ENCODE measurements at regions not wholly inside any gene's neighbourhood (a gene's known extent, or its start where the extent isn't known, plus 50 kb on each side); places are given as distances from the start of the nearest gene placed in this dataset.

DNA sequence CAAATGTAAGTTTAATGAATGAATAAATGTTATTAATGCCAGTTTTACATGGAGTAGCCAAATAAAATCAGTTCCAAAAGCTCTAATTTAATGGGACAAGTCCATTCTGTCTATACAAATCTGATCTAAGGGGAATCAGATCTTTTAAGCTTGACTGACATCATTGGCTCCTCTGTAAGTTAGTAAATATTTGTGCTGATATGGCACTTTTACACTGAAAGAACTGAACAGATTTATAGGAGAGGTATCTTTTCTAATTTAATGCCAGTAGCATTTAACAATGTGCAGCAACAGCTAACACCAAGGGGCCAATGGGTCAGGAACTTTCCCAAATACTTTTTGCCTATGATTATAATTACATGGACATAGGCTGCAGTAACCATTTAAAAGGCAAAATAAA lies 832.3 kb downstream of the PCDH17 start:
- DNase-seq, result no peak
- Histone ChIP-seq H3K27me3 (no peaks in the 10 kb centered on the region), H3K27ac (no peak overlapping the region), H3K9me3 (no peaks in the 10 kb centered on the region), H3K36me3 (no peaks in the 10 kb centered on the region), H3K4me1 (no peaks in the 10 kb centered on the region), H3K4me3 (no peak overlapping the region)
- intact Hi-C loops (cut with DNase I; ENCODE audit: low total_unique reads), result no loop called here
- TF ChIP-seq, protein P1, sequence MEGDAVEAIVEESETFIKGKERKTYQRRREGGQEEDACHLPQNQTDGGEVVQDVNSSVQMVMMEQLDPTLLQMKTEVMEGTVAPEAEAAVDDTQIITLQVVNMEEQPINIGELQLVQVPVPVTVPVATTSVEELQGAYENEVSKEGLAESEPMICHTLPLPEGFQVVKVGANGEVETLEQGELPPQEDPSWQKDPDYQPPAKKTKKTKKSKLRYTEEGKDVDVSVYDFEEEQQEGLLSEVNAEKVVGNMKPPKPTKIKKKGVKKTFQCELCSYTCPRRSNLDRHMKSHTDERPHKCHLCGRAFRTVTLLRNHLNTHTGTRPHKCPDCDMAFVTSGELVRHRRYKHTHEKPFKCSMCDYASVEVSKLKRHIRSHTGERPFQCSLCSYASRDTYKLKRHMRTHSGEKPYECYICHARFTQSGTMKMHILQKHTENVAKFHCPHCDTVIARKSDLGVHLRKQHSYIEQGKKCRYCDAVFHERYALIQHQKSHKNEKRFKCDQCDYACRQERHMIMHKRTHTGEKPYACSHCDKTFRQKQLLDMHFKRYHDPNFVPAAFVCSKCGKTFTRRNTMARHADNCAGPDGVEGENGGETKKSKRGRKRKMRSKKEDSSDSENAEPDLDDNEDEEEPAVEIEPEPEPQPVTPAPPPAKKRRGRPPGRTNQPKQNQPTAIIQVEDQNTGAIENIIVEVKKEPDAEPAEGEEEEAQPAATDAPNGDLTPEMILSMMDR (IDR thresholded peaks at IDR 0.05), result no peak
- no peak for TF ChIP-seq POLR2A (IDR thresholded peaks at IDR 0.05)

DNA sequence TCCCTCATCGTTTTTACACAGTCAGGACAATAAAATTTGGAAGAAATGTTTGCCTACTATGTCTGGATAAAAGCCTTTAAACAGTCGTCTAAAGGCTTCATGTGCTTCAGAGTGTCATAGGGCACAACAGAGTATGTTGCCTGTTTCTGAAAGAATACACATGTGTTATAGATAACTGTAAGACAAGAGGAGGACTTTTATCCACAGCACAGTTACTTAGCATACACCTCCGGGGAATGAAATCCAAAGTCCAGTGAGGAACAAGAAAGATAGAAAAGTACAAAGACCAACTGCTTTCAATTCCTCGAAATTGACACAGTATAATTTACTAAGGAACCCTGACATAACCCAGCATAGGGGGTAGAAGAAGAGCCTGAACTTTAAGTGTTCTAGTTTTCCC lies 835.6 kb downstream of the PCDH17 start:
- intact Hi-C loops (cut with DNase I; ENCODE audit: low total_unique reads), result no loop called here
- no peak for TF ChIP-seq POLR2A (IDR thresholded peaks at IDR 0.05)
- TF ChIP-seq, protein P1 (IDR thresholded peaks at IDR 0.05), result no peak
- H3K4me1 ChIP-seq, result no peaks in the 10 kb centered on the region
- no peak for DNase-seq
- H3K4me3 ChIP-seq, result no peak overlapping the region
- H3K27ac ChIP-seq, result no peak overlapping the region
- H3K9me3 ChIP-seq, result no peaks in the 10 kb centered on the region
- no peaks in the 10 kb centered on the region for H3K36me3 ChIP-seq
- no peaks in the 10 kb centered on the region for H3K27me3 ChIP-seq

DNA sequence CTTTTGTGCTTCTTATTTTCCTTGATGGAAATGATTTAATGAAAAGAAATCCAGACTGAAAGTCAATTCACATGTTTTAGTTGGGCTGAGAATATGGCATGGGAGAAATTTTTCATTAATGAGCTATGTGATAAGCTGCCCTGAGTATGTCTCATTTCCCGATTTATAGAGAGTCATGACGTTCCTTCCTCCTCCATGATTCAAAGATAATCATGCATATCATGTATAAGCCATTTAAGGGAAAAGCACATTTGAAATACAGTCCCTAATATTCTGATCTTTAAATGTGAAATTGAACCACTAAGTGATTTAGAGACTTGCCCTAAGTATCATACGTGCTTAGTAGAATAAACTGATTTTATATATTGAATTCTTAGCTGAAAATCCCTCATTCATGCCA lies 840.9 kb downstream of the PCDH17 start:
- Histone ChIP-seq H3K4me1 (no peaks in the 10 kb centered on the region), H3K27ac (no peak overlapping the region), H3K27me3 (no peaks in the 10 kb centered on the region), H3K4me3 (no peak overlapping the region), H3K36me3 (no peaks in the 10 kb centered on the region), H3K9me3 (no peaks in the 10 kb centered on the region)
- TF ChIP-seq, protein P1 (IDR thresholded peaks at IDR 0.05), result no peak
- TF ChIP-seq POLR2A (IDR thresholded peaks at IDR 0.05), result no peak
- intact Hi-C loops (cut with DNase I; ENCODE audit: low total_unique reads), result no loop called here
- no peak for DNase-seq

DNA sequence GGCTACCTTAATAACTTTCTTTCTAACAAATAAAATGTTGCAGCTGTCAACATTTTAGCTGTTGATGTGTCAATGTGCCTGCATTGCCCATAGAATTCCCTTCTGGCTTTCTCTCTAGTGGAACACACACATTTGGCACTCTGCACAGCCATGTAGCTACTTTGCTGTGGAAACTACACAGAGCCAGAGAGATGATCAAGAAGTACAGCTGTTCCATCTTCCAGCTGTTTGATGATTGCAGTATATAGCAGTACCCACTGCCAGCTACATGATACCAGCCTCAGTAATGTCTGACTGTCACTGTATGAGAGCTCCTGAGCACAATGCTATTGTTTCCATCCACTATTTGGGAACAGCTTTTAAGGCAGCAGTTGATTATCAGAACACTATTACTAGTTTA lies 843.0 kb downstream of the PCDH17 start:
- no peaks in the 10 kb centered on the region for H3K4me1 ChIP-seq
- intact Hi-C loops (cut with DNase I; ENCODE audit: low total_unique reads), result no loop called here
- no peak overlapping the region for H3K4me3 ChIP-seq
- DNase-seq, result no peak
- H3K9me3 ChIP-seq, result no peaks in the 10 kb centered on the region
- H3K27ac ChIP-seq, result no peak overlapping the region
- TF ChIP-seq, protein P1 (IDR thresholded peaks at IDR 0.05), result no peak
- TF ChIP-seq POLR2A (IDR thresholded peaks at IDR 0.05), result no peak
- H3K36me3 ChIP-seq, result no peaks in the 10 kb centered on the region
- H3K27me3 ChIP-seq, result no peaks in the 10 kb centered on the region

GRCh38 chr13:58476206-58476918 lies 844.8 kb downstream of the PCDH17 start:
- intact Hi-C loops (cut with DNase I; ENCODE audit: low total_unique reads), result no loop called here
- no peaks in the 10 kb centered on the region for H3K36me3 ChIP-seq
- TF ChIP-seq, protein P1 (IDR thresholded peaks at IDR 0.05), result no peak
- no peak for TF ChIP-seq POLR2A (IDR thresholded peaks at IDR 0.05)
- H3K4me1 ChIP-seq, result no peaks in the 10 kb centered on the region
- H3K27me3 ChIP-seq, result no peaks in the 10 kb centered on the region
- no peak overlapping the region for H3K27ac ChIP-seq
- H3K9me3 ChIP-seq, result no peaks in the 10 kb centered on the region
- no peak for DNase-seq
- H3K4me3 ChIP-seq, result no peak overlapping the region
